HG02943 (cell line): ENCODE measurements at regions not wholly inside any gene's neighbourhood (a gene's known extent, or its start where the extent isn't known, plus 50 kb on each side); places are given as distances from the start of the nearest gene placed in this dataset.
"Not testable (repeated sequence)": the region's sequence is repeated elsewhere in the genome, so short reads cannot be mapped to it uniquely, and the experiment has no call there.

Source experiments
- ATAC-seq: cut with Tn5 transposase; IDR thresholded peaks from one replicate; pipeline ENCODE4 v1.9.1; 2021; ENCODE audit warnings: mild to moderate bottlenecking, low read depth, moderate library complexity; ENCODE audit not compliant: unreplicated experiment

DNA sequence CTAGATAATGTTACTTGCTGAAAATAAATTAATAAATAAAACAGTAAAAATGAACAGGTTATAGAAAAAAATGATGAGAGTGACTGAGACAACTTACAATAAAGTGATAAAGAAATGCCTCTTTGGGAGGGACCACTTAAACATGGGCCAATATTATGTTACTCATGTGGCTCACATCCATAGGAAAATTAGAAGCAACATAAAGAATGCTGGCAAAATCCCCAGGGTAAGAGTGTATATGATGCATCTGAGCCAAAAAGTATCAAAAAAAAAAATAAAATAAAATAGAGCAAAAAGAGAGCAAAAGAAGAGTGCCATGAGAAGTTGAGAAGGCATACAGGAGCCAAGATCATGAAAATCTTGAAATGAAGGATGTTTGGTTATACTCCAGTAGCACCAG, 818.0 kb downstream of the LTN1 start:
- no peak for ATAC-seq

DNA sequence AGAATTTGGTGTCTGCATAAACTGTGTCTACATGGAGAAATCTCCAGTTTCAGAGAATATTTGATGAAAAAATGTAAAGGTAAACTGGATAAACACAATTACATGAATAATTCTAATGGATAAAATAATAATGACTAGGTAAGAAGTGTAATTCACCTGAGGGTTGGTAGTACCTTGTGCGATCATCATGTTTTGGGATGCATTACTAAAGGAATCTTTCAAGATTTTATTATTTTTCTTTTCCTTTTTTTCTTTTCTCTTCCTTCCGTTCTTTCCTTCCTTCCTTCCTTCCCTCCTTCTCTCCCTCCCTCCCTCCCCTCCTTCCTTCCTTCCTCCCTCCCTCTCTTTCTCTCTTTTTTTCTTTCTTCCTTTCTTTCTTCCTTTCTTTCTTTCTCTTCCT, 818.7 kb downstream of the LTN1 start:
- ATAC-seq, result no peak

DNA sequence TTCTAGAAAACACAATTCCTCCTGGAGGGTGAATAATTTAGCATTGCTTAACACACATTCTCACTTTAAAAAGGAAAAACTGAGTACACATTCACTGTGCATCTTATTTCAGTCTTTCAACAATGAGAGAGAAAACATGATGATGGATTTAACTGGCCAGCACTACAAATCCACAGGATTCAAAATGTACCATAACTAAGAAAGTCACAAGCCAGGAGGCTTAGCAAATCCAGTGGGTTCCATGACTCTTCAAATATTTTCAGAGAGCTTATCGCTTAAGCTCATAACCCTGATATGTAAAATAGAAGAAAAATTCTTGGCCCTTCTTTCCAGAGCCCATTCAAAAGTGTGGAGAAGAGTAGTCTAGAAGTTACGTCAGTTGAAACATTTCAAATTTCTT, 820.3 kb downstream of the LTN1 start:
- ATAC-seq, result no peak

DNA sequence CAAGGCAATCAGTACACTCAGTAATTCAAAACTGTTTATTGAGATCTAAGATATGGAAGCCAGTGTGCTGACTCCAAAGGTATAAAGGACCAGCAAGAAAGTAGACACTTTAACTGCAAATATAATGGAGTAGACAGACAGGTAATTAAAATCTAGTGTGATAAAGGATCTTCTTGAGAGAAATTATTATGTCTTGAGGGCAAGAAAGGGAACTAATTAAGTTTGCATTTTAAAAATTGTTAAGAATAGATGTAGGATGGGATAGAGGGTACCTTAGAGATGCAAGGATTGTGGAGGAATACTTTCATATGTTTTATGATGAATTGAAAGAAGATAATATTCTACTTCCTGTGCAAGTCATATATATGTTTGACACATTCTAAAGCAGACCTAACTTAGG, 825.3 kb downstream of the LTN1 start:
- no peak for ATAC-seq

- ATAC-seq, result not testable (repeated sequence)
These were observed 828.2 kb downstream of the LTN1 start for GRCh38 chr21:28164519-28164918.

DNA sequence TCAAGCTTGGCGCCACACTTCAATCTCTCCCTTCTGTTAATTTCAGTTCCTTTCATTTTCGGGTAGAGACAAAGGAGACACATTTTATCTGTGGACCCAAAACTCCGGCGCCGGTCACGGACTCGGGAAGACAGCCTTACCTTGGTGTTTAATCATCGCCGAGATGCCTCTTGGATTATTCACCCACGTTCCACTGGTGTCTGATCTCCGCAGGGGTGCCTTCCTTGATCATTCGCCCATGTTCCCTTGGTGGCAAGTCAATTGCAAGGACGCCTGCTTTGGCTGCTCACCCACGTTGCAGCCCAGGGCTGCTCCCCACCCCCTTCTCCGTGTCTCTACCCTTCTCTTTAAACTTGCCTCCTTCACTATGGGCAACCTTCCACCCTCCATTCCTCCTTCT, 830.6 kb downstream of the LTN1 start:
- ATAC-seq, result not testable (repeated sequence)

DNA sequence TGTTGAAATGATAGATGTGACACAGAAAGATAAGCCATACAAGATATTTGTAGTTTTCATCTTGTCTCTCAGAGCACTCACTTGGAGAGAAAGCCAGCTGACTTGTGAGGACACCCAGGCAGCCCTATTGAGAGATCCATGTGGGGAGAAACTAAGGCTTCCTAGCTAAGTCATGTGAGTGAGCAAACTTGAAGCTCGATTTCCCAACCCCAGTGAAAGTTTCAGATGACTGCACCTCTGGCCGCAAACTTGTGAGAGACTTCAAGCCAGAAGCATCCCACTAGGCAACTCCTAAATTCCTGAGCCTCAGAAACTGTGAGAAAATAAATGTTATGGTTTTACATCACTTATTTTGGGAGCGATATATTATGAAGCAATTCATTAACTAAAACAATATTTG, 832.3 kb downstream of the LTN1 start:
- no peak for ATAC-seq

DNA sequence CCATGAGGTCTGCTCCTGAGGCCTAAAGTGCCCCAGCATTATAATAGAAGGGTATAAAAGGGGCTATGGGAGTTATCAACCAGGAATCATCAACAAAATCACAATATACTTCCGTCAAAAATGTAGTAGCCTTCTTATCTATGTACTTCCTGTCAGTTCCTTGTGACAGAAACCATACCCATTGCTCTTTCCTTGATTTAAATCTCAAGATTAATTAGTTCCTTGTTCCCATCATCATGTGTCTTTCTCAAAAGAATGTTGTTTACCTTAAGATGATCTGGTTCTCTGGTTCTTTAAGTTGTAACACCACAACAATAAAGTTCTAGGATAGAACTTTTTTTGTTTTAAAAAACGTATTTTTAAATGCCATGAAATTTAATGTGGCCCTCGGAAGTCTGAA, 833.3 kb downstream of the LTN1 start:
- no peak for ATAC-seq

DNA sequence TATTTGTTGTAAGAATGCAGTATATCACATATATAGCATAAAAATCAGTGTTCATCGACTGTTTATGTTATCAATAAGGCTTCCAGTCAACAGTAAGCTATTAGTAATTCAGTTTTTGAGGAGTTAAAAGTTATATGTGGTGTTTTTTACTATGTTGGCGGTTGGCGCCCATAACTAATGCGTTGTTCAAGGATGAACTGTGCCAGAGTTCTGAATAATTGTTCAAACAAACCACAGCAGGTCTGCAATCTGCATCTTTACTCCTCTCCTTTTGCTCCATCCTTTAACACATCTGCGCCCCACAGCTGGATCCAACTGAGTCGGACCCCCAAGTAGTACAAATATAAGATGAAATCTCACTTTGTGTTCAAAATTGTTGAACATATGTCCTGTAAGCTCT, 836.1 kb downstream of the LTN1 start:
- ATAC-seq, result no peak

DNA sequence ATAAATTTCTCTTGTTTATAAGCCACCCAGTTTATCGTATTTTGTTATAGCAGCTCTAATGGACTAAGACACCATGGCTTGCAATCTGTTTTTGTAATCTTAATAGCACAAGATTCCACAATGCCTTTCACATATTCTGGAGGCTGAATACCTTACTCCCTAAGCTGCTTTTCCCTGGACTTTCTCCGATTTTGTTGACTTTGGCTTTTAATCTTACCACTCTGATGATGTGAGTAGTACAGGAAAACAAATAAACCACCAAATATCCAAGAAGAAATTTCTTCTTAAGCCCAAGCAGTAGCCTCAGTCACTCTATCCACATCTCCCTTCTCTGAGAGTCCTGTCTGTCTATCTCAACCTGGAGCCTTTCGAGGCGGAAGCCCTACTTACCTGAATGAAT, 838.6 kb downstream of the LTN1 start:
- ATAC-seq, result no peak

DNA sequence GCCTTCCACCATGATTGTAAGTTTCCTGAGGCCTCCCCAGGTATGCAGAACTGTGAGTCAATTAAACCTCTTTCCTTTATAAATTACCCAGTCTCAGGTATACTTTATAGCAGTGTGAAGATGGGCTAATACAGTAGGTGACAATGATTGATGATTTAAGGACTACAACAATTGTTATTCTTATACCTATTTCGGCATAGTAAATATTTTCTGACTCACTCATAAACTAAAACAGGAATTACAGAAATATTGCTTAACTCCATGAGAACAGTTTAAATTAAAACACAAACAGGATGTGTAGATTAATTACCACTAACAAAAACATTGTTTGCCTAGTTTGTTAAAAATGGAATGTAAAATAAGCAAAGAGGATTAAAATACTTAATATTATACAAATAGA, 839.9 kb downstream of the LTN1 start:
- ATAC-seq, result no peak

GRCh38 chr21:28151758-28152157, 840.9 kb downstream of the LTN1 start:
- no peak for ATAC-seq

DNA sequence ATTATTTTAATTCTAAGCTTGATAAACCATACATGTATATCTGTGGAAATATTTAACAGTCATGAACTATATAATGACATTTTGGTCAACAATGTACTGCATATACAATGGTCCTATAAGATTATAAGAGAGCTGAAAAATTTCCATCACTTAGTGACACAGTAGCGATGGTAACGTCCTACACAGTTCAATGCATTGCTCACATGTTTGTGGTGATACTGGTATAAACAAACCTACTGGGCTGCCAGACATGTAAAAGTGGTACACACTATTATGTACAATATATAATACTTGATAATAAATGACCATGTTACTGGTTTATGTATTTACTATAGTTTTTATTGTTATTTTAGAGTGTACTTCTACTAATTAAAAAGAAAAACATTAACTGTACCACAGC, 841.9 kb downstream of the LTN1 start:
- ATAC-seq, result no peak

GRCh38 chr21:28148400-28149064, 844.1 kb downstream of the LTN1 start:
- ATAC-seq, result no peak

- no peak for ATAC-seq
These were observed 848.0 kb downstream of the LTN1 start for GRCh38 chr21:28144653-28145052.

GRCh38 chr21:28144089-28144488, 848.6 kb downstream of the LTN1 start:
- no peak for ATAC-seq

- no peak for ATAC-seq
These were observed 850.0 kb downstream of the LTN1 start for GRCh38 chr21:28142697-28143096.

DNA sequence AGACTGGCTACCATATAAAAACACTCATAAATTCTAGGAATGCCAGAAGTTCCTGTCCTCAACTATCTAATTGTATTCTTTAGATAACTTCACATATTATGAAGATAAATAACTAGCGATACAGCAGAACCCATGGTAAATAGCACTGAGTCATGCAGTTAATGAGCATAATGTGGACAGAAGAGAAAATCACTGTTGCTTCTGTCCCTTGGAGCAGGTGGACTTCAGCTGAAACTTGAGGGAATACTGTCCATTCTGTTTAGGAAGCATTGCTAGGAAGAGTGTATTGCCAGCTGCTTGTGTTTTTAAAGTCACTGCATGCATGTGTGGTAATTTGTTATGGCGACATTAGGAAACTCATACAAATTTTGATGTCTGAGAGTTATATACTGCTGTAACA, 854.4 kb downstream of the LTN1 start:
- ATAC-seq, result no peak

DNA sequence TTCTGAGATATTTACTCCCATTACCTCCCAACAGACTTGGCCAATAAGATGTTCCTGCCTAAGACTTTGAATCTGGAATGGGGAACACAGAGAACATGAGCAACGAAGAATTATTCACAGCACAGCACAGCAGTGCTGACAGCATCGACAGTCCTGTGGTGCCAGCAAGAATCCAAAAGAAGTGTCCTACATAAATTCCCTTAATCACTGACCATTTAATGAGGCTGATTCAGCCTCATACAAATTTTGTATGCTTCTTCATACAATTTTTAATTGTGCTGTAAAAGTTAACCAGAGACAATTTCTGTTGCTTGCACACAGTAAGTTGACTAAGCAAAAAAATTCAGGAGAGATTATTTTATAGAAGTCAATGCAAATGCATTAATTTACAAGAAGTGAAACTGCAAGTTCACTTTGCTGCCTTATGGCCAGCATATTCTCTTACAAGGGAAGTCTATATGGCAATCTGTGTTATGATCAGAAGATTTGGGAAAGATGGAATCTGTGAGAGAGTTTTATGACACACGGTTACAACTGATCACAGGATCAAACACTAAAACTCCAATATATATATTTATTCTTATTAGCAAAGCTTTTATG, 855.9 kb downstream of the LTN1 start:
- ATAC-seq, result no peak

DNA sequence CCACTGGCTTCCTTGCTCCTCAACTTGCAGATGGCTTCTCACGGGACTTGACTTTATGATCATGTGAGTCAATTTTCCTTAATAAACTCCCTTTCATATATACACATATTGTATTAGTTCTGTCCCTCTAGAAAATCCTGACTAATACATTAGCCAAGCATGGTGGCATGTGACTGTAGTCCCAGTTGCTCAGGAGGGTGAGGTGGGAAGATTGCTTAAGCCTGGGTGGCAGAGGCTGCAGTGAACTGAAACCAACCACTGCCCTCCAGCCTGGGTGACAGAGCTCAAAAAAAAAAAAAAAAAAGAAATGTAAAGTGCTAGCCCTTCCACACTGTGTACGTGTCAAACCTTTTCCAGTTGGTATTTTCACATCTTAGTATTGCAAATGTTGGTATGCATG, 857.0 kb downstream of the LTN1 start:
- no peak for ATAC-seq

DNA sequence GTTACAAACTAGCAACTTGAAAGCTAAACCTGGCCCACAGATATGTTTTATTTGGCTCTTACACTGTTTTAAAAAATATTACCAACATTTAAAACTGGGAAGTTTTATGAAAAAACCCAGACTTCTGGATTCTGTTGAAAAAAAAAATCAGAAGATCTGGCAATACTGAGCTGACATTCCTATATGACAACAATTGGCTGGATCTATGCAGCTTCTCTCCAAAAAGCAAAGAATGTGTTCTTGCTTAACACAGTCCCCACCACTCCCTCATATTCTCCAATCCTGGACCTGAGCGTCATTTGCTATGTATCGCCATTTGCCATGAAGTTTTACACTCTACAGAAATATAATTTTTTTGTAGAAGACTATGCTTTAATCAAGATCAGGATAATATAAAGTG, 859.6 kb downstream of the LTN1 start:
- no peak for ATAC-seq

- ATAC-seq, result no peak
These were observed 860.0 kb downstream of the LTN1 start for GRCh38 chr21:28132713-28133112.
